ENCODE measurements at regions not wholly inside any gene's neighbourhood (a gene's known extent, or its start where the extent isn't known, plus 50 kb on each side); places are given as distances from the start of the nearest gene placed in this dataset.
A peak's percentile ranks its signal among the peaks of the same experiment; 100 is the strongest.
"Not testable (repeated sequence)": the region's sequence is repeated elsewhere in the genome, so short reads cannot be mapped to it uniquely, and the experiment has no call there.

DNA sequence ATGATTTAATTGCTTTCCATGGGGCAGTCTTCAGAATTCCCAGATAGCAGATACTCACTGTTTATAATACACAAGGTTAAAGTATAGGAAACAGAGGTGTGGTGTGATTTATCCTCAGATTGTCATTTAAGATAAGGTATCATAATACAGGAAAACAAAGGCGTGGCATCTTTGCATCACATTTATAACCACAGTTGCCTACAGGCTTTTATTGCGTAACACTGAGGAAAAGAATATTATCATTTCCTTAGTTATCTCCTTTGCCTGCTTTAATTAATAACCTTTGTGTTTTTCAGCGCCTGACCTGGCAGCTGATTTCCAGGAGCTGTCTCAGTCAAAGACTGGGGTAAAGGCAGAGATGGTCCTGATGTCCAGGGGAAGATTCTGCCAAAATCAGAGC lies 68.8 kb downstream of the SSX7 start:
- DNase-seq (ENCODE audit: low read depth) = no peak

DNA sequence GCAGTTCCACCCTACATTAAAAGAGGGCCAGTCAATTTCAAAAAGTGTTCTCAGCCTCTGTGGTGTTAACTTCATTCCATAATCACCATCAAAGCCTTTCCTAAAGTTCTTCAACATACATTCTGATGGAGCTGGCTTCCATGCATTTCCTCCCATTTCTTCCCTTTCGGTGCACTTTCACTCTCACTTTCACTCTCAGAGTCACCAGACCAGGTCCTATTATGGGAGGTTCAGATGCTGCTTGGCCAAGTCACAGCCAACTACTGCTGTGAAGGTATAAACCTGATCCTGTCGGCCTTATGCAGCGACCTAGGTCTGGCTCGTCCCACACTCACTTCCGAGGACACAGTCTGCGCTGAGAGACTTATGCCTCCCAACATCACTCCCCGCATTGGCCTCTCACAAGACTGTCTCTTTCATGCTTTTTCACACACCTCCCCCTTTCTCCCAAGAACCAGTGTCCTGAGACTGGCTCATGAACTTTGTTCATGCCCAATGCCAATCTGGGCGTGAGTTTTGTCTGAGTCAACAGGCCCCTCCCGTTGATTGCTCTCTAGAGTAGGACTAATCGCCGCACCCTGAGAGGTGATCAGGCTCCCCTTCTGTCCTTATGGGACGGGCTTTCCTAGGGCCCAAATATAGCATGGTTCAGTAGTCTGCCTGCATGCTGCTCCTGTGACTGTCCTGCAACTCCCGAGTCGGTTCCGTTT lies 60.8 kb upstream of the XAGE1B start:
- no peak for DNase-seq (ENCODE audit: low read depth)

DNA sequence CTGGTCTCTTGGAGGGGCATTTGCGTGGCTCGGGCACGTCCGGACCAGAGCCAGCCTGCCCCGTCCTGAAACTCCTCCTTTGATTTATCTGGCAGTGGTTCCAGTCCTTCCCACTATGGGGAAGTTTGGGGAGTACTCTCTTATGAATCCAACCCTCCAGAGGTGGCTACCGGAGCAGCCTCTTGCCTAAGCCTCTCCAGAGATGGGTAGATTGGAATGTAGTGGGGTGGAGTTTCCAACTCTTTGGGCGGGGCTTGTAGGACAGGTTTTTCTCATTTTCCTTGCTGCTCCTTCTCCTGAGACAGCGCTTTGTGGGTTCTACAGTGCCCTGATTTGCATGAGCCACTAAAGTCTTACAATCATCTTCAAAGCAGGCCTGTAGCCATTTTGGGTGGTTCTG lies 60.1 kb upstream of the XAGE1B start:
- DNase-seq (ENCODE audit: low read depth) = no peak

GRCh38 chrX:52576474-52576873 lies 59.6 kb upstream of the XAGE1B start:
- DNase-seq (ENCODE audit: low read depth) = no peak

- peak; percentile 62 for DNase-seq (ENCODE audit: low read depth)
Observed at GRCh38 chrX:52574416-52575275, 57.8 kb upstream of the XAGE1B start.

GRCh38 chrX:52568146-52568545 lies 51.3 kb upstream of the XAGE1B start:
- DNase-seq (ENCODE audit: low read depth) = not testable (repeated sequence)
